GM23338 (cell line): ENCODE measurements at regions not wholly inside any gene's neighbourhood (a gene's known extent, or its start where the extent isn't known, plus 50 kb on each side); places are given as distances from the start of the nearest gene placed in this dataset.

Experiments
- ATAC-seq: fragments of 200-7000 bp; cut with Tn5 transposase; 3 replicates; pipeline ENCODE4 v1.9.1; 2020
- DNase-seq: peaks from one replicate; pipeline ENCODE4 v3.0.0-alpha.2; 2015; ENCODE audit warnings: low spot score
- H2AFZ ChIP-seq: fragments of 200-600 bp; sonication (generic); 2 replicates; pipeline ENCODE4 v1.8.0; 2016; ENCODE audit warnings: antibody characterized with exemption, mild to moderate bottlenecking, moderate library complexity
- H3F3A ChIP-seq: fragments of 200-600 bp; sonication (generic); replicated peaks from 2 replicates; pipeline ENCODE4 v1.8.0; 2017; ENCODE audit warnings: antibody characterized with exemption, mixed run types, low read depth
- H3K27ac ChIP-seq: fragments of 200-600 bp; sonication (generic); 2 replicates; pipeline ENCODE4 v1.6.1; 2016; ENCODE audit warnings: low read depth
- H3K27me3 ChIP-seq: fragments of 200-600 bp; sonication (generic); 2 replicates; pipeline ENCODE4 v1.8.0; 2016; ENCODE audit warnings: mild to moderate bottlenecking, mixed run types, moderate library complexity; ENCODE audit not compliant: insufficient read depth
- H3K36me3 ChIP-seq: fragments of 200-600 bp; sonication (generic); 2 replicates; pipeline ENCODE4 v1.8.0; 2016; ENCODE audit warnings: mild to moderate bottlenecking; ENCODE audit not compliant: insufficient read depth
- H3K4me1 ChIP-seq: fragments of 200-600 bp; sonication (generic); 2 replicates; pipeline ENCODE4 v1.8.0; 2016; ENCODE audit warnings: mild to moderate bottlenecking, moderate library complexity; ENCODE audit not compliant: insufficient read depth
- H3K4me2 ChIP-seq: fragments of 200-600 bp; sonication (generic); 2 replicates; pipeline ENCODE4 v1.7.1; 2017; ENCODE audit warnings: mixed run types
- H3K4me3 ChIP-seq: fragments of 200-600 bp; sonication (generic); 2 replicates; pipeline ENCODE4 v1.6.1; 2016; ENCODE audit warnings: mixed run types
- H3K79me2 ChIP-seq: fragments of 200-600 bp; sonication (generic); replicated peaks from 2 replicates; pipeline ENCODE4 v1.8.0; 2017; ENCODE audit warnings: mild to moderate bottlenecking; ENCODE audit not compliant: insufficient read depth
- H3K9me2 ChIP-seq: fragments of 200-600 bp; sonication (generic); 2 replicates; pipeline ENCODE4 v1.8.0; 2017; ENCODE audit not compliant: insufficient read depth
- H4K20me1 ChIP-seq: fragments of 200-600 bp; sonication (generic); replicated peaks from 2 replicates; pipeline ENCODE4 v1.8.0; 2017; ENCODE audit warnings: mild to moderate bottlenecking; ENCODE audit not compliant: insufficient read depth
- H3K27ac Mint-ChIP-seq: 2 replicates; pipeline ENCODE4 v1.8.0; 2020; ENCODE audit warnings: inconsistent platforms, mild to moderate bottlenecking, moderate library complexity, mixed read lengths
- H3K27me3 Mint-ChIP-seq: 3 replicates; pipeline ENCODE4 v1.8.0; 2022; ENCODE audit warnings: low read depth, mild to moderate bottlenecking, moderate library complexity, mixed read lengths, inconsistent platforms; ENCODE audit not compliant: insufficient read depth, poor library complexity
- H3K36me3 Mint-ChIP-seq: 3 replicates; pipeline ENCODE4 v1.8.0; 2021; ENCODE audit warnings: low read depth, mild to moderate bottlenecking, inconsistent platforms, moderate library complexity, mixed read lengths
- H3K4me1 Mint-ChIP-seq: 3 replicates; pipeline ENCODE4 v1.8.0; 2020; ENCODE audit warnings: mild to moderate bottlenecking, inconsistent platforms, mixed read lengths
- H3K4me3 Mint-ChIP-seq: 3 replicates; pipeline ENCODE4 v1.8.0; 2021; ENCODE audit warnings: moderate library complexity, mild to moderate bottlenecking, inconsistent platforms, mixed read lengths
- H3K9me3 Mint-ChIP-seq: 3 replicates; pipeline ENCODE4 v1.8.0; 2020; ENCODE audit warnings: moderate library complexity, mild to moderate bottlenecking, inconsistent platforms, mixed read lengths
- CREB1 ChIP-seq: fragments of 250-450 bp; sonication (Bioruptor Pico); IDR thresholded peaks from 2 replicates; pipeline ENCODE4 v1.5.0; 2020; ENCODE audit warnings: low read depth, mild to moderate bottlenecking, moderate library complexity
- EZH2 ChIP-seq: fragments of 200-600 bp; sonication (generic); IDR thresholded peaks from one replicate; pipeline ENCODE4 v1.8.0; 2017; ENCODE audit warnings: antibody characterized with exemption, mild to moderate bottlenecking, low read depth; ENCODE audit not compliant: unreplicated experiment
- NANOG ChIP-seq: IDR thresholded peaks from 2 replicates; pipeline ENCODE4 v1.6.1; 2016; ENCODE audit warnings: antibody characterized with exemption, borderline replicate concordance
- STAT1 ChIP-seq: IDR thresholded peaks from one replicate; pipeline ENCODE4 v1.6.1; 2016; ENCODE audit warnings: antibody characterized with exemption; ENCODE audit not compliant: unreplicated experiment
- ZNF331 ChIP-seq: fragments of 250-450 bp; sonication (Bioruptor Pico); IDR thresholded peaks from 2 replicates; pipeline ENCODE4 v1.5.0; 2020; ENCODE audit warnings: low read depth, mild to moderate bottlenecking, moderate library complexity
- TF ChIP-seq, protein P1 (sequence below): IDR thresholded peaks from one replicate; pipeline ENCODE4 v1.6.1; 2018; ENCODE audit warnings: antibody characterized with exemption; ENCODE audit not compliant: unreplicated experiment
- TF ChIP-seq, protein P2 (sequence below): IDR thresholded peaks from 2 replicates; pipeline ENCODE4 v1.6.1; 2016; ENCODE audit warnings: antibody characterized with exemption
- TF ChIP-seq, protein P3 (sequence below), 2 experiments: fragments of 200-600 bp in 1 of 2; sonication (generic) in 1 of 2; conservative IDR thresholded peaks; 2 replicates each; pipeline versions ENCODE4 v1.5.1 to v1.6.1; 2016 to 2017; ENCODE audit warnings: antibody characterized with exemption in 2 of 2, low read depth in 2 of 2, mild to moderate bottlenecking in 2 of 2, moderate library complexity in 1 of 2

DNA sequence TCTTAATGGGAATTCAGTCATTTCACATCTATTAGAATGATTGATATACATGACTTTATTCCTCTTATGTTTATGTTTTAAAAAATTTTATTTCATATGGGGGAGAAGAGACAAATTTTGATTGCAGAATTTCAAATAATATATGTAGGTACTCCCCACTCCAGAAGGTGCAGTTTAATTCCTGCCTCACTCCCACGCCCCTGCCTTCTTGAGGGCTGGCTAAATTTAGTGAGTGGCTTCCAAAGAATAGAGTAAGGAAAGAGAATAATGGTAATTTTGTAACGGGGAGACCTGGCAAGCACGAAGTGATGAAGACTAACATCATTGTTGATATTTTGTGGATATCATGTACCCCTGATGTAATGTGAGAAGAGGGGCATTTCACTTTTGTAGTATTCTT, 94.7 kb upstream of the FAM78B start (continued):
- TF ChIP-seq CREB1 (CRISPR knock-in tag) (no peak), NANOG (no peak), STAT1 (no peak), ZNF331 (CRISPR knock-in tag) (no peak), EZH2 (no peak)
- TF ChIP-seq, protein P1, sequence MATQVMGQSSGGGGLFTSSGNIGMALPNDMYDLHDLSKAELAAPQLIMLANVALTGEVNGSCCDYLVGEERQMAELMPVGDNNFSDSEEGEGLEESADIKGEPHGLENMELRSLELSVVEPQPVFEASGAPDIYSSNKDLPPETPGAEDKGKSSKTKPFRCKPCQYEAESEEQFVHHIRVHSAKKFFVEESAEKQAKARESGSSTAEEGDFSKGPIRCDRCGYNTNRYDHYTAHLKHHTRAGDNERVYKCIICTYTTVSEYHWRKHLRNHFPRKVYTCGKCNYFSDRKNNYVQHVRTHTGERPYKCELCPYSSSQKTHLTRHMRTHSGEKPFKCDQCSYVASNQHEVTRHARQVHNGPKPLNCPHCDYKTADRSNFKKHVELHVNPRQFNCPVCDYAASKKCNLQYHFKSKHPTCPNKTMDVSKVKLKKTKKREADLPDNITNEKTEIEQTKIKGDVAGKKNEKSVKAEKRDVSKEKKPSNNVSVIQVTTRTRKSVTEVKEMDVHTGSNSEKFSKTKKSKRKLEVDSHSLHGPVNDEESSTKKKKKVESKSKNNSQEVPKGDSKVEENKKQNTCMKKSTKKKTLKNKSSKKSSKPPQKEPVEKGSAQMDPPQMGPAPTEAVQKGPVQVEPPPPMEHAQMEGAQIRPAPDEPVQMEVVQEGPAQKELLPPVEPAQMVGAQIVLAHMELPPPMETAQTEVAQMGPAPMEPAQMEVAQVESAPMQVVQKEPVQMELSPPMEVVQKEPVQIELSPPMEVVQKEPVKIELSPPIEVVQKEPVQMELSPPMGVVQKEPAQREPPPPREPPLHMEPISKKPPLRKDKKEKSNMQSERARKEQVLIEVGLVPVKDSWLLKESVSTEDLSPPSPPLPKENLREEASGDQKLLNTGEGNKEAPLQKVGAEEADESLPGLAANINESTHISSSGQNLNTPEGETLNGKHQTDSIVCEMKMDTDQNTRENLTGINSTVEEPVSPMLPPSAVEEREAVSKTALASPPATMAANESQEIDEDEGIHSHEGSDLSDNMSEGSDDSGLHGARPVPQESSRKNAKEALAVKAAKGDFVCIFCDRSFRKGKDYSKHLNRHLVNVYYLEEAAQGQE, result no peak
- TF ChIP-seq, protein P2, sequence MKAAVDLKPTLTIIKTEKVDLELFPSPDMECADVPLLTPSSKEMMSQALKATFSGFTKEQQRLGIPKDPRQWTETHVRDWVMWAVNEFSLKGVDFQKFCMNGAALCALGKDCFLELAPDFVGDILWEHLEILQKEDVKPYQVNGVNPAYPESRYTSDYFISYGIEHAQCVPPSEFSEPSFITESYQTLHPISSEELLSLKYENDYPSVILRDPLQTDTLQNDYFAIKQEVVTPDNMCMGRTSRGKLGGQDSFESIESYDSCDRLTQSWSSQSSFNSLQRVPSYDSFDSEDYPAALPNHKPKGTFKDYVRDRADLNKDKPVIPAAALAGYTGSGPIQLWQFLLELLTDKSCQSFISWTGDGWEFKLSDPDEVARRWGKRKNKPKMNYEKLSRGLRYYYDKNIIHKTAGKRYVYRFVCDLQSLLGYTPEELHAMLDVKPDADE, result no peak

DNA sequence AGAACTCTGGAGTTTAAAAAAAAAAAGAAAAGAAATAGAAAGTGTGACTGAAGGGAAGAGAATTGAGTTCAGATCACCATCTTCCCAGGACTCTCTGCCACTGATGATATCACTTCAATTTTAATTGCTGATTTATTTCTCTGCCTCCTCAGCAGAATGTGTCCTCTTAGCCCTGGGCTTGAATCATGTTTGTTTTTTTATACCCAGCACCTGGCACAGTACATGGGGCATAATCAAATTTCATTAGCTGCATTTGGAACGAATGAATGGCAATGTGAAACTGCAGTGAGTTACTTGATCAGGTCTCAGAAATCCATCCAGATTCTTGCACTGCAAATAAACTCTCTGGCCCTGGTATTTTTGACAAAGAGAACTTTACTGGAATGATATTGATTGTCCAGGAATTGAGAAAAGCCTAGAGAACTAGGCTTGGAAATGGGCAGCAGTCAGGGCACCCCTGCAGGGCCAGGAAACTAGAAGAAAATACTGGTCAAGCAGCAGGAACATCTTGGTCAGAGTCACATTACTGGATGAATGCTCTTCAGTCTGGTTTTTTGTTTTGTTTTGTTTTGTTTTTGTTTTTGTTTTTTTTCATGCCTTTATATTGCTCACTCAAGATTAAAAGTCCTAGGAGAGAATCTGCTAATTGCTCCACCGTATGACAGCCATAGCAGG, 103.8 kb upstream of the FAM78B start:
- Histone ChIP-seq H3K36me3 (no peaks in the 10 kb centered on the region), H3K27ac (no peak overlapping the region), H4K20me1 (no peaks in the 10 kb centered on the region), H3K4me3 (no peak overlapping the region), H3K4me1 (peaks cover 6% of the 10 kb centered on the region; the same call in 1 of the 2 replicates), H3K9me2 (no peaks in the 10 kb centered on the region), H2AFZ (no peak overlapping the region), H3K4me2 (no peak overlapping the region), H3K79me2 (no peaks in the 10 kb centered on the region), H3F3A (no peaks in the 10 kb centered on the region), H3K27me3 (no peaks in the 10 kb centered on the region)
- TF ChIP-seq, protein P1, result no peak
- TF ChIP-seq, protein P3, sequence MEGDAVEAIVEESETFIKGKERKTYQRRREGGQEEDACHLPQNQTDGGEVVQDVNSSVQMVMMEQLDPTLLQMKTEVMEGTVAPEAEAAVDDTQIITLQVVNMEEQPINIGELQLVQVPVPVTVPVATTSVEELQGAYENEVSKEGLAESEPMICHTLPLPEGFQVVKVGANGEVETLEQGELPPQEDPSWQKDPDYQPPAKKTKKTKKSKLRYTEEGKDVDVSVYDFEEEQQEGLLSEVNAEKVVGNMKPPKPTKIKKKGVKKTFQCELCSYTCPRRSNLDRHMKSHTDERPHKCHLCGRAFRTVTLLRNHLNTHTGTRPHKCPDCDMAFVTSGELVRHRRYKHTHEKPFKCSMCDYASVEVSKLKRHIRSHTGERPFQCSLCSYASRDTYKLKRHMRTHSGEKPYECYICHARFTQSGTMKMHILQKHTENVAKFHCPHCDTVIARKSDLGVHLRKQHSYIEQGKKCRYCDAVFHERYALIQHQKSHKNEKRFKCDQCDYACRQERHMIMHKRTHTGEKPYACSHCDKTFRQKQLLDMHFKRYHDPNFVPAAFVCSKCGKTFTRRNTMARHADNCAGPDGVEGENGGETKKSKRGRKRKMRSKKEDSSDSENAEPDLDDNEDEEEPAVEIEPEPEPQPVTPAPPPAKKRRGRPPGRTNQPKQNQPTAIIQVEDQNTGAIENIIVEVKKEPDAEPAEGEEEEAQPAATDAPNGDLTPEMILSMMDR (conservative IDR thresholded peaks at IDR 0.05; ENCODE audit: low read depth in 2 of 2), result no peak
- Mint-ChIP-seq H3K36me3 (no peaks in the 10 kb centered on the region), H3K27me3 (no peaks in the 10 kb centered on the region), H3K27ac (no peak overlapping the region), H3K4me1 (peaks cover 12% of the 10 kb centered on the region), H3K4me3 (no peak overlapping the region), H3K9me3 (no peaks in the 10 kb centered on the region; the same call in 2 of the 3 replicates)
- DNase-seq, result no peak
- no peak for ATAC-seq
